T follicular helper cell (primary cell): ENCODE measurements at regions not wholly inside any gene's neighbourhood (a gene's known extent, or its start where the extent isn't known, plus 50 kb on each side); places are given as distances from the start of the nearest gene placed in this dataset.

Experiments
- DNase-seq: peaks from one replicate; pipeline ENCODE4 v3.0.0-alpha.2; 2020; ENCODE audit warnings: low read depth

DNA sequence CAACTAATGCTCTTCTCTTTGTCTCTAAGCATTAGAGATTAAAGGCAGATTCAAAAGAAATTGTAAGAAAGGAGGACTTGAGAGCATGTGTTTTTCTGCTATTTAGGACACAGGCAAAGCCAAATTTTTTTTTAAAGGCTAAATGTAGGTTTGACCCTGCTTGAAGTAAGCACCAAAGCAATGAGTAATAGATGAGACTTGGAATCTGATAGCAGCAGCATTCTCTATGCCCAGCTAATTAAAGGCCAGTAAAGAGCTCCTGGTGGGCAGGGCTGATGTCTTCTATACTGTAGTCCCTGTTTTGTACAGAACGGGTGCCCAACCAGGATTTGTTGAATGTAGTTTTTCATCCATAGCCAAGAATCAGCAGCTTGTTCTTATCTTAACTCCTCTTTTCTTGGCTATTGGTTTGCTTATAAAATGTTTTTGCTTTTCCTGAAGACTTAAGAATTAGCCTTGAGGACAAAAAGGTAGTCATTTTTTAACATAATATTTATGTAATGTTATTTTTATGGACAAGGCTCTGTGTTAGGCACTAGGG is 179.6 kb downstream of the LMO4 start:
- DNase-seq = no peak

DNA sequence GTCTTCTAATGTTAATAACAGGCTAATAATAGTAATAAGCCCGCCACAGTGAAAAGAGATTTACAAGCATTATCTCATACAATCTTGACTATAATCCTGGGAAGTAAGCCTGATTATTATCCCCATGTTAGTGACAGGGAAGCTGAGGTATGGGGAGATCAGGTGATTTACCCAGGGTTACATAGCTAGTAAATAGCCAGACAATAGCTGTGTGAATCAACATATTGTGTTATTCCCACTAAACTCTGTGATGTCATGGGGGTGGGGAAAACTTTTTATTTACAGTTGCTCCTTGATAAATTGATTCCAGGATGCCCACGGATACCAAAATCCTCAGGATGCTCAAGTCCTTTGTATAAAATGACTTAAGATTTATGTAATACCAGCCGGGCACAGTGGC is 181.9 kb downstream of the LMO4 start:
- no peak for DNase-seq

DNA sequence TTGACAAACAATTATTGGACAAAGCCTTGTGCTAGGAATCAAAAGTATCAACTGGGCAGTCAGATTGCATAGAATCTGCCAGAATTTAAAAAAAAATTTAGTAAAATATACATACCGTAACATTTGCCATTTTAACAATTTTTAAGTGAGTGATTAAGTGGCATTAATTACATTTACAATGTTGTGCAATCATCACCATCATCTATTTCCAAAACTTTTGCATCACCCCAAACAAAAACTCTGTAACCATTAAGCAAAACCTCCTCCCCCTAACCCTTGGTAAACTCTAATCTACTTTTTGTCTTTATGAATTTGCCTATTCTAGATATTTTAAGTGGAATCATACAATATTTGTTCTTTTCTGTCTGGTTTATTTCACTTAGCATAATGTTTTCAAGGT is 182.8 kb downstream of the LMO4 start:
- no peak for DNase-seq

DNA sequence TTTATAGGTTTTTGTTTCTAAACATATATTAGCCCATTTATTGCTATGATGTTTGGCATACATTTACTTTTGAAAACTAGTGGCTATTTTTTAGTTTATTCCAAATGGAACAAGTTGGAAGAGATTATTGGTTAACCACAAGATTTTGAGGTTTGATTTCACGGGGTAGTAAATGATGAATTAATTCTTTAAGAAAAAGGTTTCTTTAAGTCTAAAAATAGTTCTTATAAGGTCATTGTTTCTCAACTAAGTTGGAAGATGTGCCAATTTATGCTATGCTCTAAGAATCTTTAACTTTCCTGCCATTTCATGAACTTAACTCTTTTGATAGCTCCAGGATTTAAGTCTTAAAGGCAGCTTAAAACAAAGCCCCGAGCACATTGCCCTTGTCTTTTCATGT is 183.8 kb downstream of the LMO4 start:
- no peak for DNase-seq

DNA sequence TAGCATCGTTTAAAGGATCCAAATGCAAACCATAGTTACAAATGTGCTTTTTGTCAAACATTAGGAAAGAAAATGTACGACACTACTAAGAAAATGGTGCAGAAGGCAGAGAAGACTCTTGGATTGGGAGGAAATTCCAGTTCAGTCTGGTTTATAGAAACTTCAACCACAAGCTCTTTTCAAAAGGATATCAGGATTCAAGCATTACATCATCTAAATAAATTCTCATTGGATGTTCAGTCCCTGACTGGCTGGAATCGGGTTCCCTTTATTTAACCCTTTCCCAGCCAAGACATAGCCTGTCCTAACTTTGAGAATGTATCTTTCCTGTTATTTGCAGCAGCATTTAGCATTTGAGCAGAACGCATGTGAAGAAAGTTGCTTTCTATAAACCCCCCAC is 184.6 kb downstream of the LMO4 start:
- DNase-seq = no peak

DNA sequence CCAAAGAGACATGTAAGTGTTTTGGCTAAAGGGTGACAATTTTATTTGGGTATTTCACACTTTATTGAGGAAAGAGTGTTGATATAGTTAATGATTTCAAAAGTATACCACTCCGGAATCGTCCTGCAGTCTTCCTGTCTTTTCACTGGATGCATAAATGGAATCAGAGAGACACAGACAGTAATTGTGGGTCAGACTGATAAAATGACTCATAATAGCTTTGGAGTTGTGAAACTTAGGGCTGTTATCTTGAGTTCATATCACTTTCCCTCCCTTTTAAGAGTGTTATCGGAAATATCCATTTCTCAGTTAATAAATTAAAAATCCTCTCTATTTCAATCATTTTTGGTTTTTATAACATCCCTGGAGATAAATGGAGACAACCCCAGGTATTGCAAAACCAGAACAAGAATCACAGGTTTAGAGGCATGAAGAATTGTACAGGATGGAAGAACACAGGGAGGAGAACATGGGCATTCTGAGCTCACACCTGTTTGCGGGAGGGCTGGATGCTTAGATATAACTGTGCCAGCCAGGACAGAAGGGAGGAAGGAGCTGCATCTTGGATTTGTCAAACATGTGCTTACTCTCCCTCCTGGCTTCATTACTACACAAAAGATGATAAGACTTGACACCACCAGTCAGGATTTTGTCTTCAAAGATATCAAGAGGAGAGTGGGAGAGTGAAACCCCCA is 185.4 kb downstream of the LMO4 start:
- DNase-seq = no peak

DNA sequence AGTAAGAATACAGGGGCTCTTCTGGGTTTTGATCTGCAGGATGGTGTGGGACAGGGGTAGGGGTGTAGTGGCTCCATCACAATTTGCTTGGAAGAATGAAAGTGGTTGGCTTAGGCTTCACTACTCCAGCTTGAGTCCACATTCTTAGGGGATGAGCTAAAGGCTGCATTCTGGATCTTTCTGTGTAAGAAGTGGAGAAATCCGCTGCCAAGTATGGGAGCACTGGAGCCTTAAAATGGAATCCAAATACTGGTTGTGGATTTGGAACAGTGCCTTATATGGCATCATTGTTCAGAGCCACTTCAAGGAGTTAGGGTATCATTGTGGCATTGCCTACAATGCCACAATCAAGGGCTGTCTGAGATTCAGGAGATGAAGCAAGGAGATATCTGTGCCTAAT is 187.1 kb downstream of the LMO4 start:
- DNase-seq = no peak

DNA sequence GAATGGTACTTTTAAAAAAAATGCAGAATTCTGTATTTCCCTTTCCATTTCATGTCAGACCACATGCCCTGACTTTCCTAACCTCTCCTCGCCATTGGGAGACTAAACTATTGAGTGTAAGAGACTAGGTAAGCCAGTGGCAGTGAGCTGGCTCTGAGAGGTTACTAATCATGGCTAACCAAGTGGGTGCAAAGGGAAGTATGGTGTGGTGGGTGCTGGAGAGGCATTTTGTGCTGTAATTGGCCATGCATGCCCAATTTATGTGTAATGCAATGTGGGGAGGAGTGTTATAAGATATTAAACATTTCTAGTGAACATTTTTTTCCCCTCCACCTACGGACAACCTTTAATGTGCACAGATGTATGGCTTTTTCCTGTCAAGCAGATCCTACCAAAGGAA is 190.1 kb downstream of the LMO4 start:
- no peak for DNase-seq

DNA sequence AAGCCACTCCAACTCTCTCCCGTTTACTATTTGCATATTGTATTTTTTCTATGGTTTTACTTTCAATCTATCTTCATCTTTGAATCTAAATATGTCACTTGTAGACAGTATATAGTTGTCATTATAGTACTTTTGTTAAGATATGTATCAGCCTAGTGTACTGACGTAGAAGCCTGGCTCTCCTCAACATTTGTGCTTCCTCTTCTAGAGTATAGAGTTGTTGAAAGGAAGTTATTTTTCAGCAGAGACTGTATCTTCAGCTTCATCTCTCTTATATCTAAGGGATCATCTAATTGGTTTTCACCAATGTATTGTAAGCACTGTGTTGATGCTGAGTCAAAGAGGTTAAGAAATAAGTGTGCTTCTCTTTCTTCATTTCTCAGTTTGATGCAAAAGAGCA is 192.8 kb downstream of the LMO4 start:
- DNase-seq = no peak

DNA sequence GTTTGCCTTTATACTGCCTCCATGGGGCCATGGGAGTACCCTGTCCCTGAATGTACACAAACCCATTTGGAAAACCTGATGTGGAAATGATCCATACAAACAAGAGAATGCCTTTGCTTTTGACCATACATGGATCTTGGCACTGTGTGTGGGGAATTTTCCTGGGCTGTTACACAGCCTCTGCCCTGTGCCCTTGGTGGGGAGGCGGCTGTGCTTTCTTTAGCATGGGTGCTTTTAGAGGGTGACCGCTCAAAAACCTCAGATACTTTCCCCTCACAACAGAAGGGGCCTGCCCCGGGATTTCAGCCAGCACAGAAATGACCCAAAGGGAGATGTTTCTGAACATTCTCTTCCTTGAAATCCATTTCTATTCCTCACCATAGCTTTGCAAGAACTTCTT is 194.8 kb downstream of the LMO4 start:
- DNase-seq = no peak

DNA sequence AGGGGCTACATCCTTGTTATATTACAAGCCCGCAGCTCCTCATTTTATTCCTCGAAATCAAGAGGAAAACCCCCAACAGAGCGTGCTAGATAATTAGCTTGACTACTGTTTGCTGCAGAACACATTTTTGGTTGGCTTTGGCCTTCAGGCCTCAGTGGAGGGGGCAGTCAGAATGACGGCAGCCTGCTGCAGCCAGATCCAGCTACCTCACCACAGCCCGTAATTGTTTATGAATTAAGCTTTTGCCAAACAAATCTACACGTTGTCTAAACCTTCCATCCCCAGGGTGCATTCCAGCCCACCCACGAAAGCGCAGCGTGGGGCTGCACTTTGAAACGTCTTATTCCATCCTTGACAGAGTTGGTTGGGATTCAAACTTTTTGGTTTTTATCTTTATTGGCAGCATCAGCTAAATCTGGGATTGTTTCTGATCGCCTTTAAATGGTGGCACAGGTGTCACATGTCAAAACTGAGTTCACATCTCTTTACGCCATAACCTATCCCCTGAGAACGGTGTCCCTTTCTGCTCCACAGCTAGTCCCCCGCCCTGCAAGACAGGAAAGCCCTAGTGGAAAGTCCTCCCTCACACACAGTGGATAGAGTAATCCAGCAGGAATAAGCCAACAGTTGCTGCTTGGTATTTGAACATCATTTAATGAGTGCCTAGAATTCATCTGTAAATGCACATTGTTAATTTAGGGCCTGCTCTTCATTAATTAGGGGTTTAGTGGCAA is 195.5 kb downstream of the LMO4 start:
- no peak for DNase-seq

DNA sequence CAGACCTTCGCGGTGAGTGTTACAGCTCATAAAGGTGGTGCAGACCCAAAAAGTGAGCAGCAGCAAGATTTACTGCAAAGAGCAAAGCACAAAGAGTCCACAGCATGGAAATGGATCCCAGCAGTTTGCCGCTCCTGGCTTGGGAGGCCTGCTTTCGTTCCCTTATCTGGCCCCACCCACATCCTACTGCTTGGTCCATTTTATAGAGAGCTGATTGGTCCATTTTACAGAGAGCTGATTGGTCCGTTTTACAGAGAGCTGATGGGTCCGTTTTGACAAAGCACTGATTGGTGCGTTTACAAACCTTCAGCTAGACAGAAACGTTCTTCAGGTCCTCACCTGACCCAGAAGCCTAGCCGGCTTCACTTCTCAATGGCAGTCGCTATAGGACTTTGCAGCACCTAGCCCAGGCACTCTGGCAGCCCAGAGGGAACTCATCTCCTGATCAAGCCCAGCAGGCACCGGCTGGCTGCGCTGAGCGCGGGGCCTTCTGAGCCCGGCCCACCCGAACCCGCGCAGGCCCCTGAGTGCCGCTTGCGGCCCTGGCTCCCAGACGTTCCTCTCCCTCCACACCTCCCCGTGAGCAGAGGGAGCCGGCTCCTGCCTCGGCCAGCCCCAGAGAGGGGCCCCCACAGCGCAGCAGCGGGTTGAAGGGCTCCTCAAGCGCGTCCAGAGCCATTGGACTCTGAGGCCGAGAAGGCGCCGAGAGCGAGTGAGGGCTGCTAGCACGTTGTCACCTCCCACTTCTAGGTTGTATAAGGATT is 200.3 kb downstream of the LMO4 start:
- DNase-seq = no peak

DNA sequence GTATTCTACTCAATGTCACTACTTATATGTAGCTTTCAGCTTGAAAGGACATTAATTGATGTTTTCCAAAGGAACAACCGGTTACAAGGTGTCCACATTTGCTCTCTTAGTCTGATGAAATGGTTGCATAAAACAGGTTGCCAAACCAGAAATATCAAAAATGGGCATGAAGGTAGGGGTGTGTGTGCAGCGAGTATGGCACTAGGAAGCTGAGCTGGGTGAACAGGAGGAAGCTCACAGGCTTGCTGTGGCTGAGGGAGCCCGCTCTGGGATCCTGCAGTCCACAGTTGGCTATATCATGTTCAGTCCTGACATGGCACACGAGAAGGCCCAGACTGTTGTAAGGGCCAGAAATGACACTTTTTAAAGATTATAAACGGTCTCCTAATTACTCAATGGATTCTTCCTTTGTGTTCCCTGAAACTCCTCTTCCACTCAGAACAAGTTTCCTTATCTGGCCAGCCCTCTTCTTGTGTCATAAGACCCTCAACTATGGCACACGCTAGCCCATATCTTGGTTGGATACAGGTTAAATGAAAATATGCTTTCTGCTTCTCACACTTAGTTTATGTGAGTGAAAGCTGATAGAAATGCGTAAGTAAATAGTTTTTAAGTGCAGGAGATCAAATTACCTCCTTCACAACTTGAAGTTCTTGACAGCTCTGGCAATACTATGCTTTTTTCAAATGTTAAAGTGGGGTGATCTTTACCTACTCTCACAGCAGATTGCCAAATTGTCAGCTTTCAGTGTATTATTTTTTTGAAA is 201.5 kb downstream of the LMO4 start:
- no peak for DNase-seq

DNA sequence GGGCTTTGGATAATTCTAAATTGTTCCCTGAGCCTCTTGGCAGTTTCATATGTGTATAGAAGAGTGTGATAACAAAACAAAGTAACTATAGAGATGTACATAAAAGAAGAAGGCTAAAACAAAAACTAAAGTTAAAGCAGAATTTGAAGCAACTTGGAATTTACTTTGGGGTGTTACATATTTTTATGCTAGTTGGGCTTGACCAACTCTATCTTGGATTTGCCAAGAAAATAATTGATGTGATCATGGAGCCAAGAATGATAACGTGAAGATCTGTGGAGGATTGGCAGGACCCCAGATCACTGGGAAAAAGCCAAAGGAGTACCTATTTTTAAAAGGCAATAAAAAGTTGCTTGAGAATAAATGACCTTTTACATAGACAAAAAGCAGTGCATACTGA is 206.9 kb downstream of the LMO4 start:
- no peak for DNase-seq

DNA sequence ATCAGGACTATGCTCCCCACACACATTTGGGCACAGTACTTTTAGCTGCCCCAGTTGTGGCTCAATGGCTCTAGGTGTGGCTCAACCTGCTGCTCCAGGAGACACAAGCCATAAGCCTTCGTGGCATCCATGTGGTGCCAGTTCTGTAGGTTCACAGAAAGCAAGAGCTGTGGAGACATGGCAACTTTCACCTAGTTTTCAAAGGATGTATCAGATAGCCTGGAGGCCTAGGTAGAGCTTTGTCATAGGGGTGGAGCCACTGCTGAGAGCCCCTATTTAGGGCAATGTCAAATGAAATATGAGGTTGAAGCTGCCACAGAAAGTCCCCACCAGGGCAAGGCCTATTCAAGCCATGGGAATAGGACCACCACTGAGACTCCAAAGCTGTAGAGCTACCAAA is 210.5 kb downstream of the LMO4 start:
- DNase-seq = no peak

DNA sequence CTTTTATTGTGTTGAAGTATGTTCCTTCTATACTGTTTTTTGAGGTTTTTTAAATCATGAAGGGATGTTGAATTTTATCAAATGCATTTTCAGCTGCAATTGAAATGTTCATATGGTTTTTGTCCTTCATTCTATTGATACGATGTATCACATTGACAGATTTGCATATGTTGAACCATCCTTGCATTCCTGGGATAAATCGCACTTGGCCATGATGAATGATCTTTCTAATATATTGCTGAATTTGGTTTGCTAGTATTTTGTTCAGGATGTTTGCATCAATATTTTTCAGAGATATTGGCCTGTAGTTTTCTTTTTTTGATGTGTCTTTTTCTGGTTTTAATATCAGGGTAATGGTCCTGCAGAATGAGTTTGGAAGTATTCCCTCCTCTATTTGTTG is 214.0 kb downstream of the LMO4 start:
- no peak for DNase-seq

DNA sequence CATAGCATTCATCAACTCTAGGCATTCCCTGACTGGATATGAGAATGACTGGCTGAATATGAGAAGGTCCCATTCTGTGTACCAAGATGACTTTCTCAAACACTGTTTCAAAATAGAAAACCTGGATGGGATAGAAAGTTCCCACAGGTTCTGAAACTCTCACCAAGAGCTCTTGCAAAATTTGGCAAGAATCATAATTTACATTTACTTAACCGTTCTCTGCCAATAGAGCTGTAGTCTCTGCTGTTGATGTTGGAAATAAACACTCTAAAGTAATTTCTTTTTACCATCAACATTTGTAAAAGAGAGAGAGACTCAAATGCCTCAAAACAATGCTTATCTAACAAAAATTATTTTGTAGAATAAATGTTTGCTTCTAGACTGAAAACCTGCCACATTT is 221.1 kb downstream of the LMO4 start:
- DNase-seq = no peak

DNA sequence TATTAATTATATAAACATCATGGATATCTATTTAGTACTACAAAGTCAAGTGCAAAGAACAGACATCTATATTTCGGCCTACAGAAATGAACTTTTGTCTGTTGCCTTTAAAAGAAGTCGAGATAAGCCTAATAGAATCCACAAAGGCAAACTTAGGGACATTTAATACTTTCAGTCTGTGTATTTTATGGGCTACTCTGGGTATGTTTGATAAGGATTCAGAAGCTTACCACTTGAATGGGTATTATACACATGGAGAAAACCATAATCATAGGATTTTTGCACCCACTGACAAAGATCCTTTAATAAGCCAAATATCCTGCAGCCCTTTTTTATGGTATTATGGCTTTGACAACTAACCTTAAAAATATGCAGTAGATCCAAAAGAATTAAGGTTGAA is 224.8 kb downstream of the LMO4 start:
- DNase-seq = no peak

DNA sequence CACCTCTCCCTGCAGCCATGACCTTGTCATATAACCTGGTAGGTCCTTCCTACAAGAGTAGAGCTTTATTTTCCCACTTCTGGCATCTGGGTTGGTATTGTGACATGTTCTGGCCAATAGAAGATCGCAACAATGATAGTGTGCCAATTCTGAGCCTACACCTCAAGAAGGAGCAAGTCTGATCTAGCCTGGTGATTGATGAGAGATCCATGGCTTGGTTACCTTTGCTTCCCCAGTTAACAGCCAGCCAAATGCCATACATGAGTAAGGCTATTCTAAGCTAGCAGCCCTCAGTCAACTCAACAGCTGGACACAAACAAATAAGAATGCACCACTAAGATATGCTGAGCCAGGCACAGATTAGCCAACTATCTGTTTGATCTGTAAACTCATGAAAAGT is 226.7 kb downstream of the LMO4 start:
- no peak for DNase-seq

DNA sequence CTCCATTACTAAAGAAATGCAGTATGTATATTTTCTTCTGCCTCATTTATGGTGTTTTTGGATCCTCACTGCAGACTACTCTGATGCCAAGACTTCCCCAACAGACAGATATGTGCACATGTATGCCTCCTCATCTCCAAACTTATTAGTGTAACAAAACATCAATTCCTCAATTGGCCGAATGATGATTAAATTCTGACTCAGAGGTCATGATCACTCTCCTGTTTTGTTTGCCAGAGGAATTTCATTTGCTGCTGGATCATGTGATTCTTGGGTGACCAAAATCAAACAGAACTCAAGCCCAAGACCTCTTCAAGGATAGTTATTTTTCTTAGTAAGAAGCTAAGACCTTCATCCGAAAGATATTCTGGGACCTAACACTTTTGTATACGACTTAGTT is 227.6 kb downstream of the LMO4 start:
- DNase-seq = no peak

DNA sequence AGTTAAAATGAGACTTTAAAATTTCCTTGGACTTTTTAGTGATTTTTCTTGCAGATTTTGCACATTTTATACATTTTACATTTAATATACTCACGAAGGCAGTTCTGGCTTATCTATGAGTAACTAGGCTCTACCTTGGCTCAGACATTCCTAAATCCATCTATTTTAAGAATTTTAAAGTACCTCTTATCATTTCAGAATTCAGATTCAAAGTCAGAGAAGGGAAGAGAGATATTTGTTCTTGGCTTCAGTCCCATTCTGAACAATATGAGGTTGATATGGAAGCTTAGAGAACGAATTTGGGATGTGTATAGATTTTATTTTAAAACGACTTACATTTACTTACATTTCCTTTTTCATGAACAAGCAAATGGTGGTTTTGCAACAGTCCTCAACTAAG is 230.2 kb downstream of the LMO4 start:
- DNase-seq = no peak

DNA sequence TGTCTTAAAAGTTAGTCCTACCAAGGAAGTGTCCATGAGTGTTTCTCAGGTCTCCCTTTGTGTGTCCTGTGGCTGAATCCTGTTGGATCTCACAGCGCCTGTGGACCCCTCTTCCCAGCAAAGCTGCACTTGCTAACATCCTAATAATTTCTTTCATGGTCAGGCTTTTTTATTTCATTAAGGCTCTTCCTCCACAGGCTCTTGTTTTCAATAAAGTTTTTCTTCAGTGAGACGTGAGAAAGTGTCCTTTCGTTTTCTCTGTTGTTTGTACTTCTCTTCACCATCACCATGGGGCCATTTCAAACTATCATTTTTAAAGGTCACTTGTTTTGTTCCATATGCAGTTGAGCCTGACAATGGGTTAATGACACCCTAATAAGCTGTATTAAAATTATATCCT is 231.5 kb downstream of the LMO4 start:
- no peak for DNase-seq
